ENCODE measurements at regions not wholly inside any gene's neighbourhood (a gene's known extent, or its start where the extent isn't known, plus 50 kb on each side); places are given as distances from the start of the nearest gene placed in this dataset.

DNA sequence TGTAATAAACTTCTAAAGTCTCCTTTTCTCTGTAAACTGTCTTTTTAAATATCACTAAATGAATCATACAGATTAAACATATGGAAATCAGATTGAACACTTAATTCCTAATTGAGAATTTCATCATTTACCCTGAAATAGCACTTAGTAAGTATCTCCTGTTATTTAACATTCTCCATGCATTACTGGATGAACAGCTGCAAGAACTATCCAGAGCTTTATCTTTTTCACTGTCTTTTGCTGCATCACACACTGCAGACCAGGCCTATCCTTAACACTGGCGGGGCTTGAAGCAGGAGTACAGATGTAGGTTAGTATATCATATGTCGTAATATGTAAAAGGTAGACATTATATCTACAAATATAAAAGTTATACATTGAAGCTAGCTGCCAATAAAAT is 108.7 kb upstream of the EFNA5 start:
- Mint-ChIP-seq H3K27ac (no peak overlapping the region), H3K9me3 (no peaks in the 10 kb centered on the region), H3K36me3 (no peaks in the 10 kb centered on the region), H3K4me3 (no peak overlapping the region), H3K4me1 (no peaks in the 10 kb centered on the region)
- ATAC-seq: no peak
- DNase-seq (ENCODE audit: low spot score in 2 of 2): no peak

DNA sequence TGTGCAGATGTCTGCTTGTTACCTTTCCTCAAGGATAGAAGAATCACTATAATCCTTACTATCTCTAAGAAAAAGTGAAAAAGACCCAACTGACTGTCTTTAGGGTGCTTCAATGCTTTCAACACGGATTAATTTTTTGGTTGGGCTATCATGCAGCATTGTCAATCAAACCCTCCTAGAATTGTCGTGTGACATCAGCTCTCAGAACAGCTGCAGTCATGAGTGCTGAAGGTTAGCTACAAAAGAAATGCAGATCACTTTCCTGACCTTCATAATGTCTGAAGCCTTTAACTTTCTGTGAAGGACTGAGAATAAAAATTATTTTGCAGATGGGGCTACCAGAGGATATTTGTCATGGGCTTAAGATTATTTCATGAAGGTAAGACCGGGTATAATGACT is 107.9 kb upstream of the EFNA5 start:
- no peak overlapping the region for H3K27ac Mint-ChIP-seq
- H3K4me1 Mint-ChIP-seq: no peaks in the 10 kb centered on the region
- no peaks in the 10 kb centered on the region for H3K36me3 Mint-ChIP-seq
- ATAC-seq: no peak
- DNase-seq (ENCODE audit: low spot score in 2 of 2): no peak
- no peak overlapping the region for H3K4me3 Mint-ChIP-seq
- no peaks in the 10 kb centered on the region for H3K9me3 Mint-ChIP-seq

DNA sequence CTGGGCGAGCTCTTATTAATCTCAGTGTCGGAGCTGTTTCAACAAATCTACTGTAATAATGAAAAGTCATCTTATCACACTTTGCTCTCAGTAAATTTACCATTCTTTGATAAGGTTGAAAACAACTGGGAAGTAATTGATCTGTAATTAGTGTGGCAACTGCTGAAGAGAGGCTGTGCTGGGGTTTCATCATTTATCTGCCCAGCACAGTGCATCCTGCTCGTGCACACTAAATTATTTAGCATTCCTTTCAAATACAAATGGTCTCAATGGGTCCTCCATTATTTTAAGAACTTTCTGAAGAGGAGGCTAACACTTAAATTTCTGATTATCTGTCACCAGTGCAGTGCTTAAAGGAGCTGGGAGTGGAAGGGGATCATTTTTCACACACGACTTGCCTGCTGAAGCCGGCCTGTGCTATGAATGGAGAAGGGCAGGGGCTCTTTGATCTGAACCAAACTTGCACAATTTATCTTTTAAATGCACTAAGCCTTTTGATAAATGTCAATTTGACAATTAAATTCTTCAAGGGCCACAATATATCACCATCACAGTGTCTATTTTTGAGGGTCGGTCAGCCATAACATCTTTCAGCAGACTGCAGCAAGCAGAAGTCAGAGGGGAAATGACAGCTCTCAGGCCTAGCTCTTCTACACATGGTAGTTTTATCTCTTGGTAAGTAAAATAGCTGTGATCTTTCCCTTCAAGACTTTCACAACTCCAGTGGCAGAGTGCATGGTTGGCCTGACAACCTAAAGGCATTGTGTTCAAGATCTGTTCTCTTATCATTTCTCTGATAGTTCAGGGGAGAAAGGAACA is 106.4 kb upstream of the EFNA5 start:
- H3K36me3 Mint-ChIP-seq: no peaks in the 10 kb centered on the region
- H3K4me1 Mint-ChIP-seq: no peaks in the 10 kb centered on the region
- no peak overlapping the region for H3K27ac Mint-ChIP-seq
- no peaks in the 10 kb centered on the region for H3K9me3 Mint-ChIP-seq
- no peak for DNase-seq (ENCODE audit: low spot score in 2 of 2)
- ATAC-seq: no peak
- no peak overlapping the region for H3K4me3 Mint-ChIP-seq

DNA sequence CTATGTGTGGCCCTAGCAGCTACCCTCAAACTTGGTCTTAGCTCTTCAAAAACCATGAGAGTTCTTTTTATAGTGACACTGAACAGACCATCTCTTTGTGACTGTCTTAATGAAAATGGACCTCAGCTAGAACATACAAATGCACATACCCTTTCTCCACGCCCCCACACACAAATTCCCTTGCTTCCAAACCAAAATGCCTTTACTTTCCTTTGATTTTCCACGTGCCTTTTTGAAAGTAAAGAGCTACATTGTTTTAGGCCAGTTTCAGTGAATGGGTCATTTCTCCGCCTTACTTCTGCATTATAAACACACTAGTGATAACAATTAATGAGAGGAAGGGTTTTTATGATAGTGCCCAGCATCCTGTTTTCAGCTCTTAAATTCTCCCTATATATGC is 105.8 kb upstream of the EFNA5 start:
- ATAC-seq (no peak), DNase-seq (ENCODE audit: low spot score in 2 of 2) (no peak)
- Mint-ChIP-seq H3K4me3 (no peak overlapping the region), H3K36me3 (no peaks in the 10 kb centered on the region), H3K27ac (no peak overlapping the region), H3K9me3 (no peaks in the 10 kb centered on the region), H3K4me1 (no peaks in the 10 kb centered on the region)

DNA sequence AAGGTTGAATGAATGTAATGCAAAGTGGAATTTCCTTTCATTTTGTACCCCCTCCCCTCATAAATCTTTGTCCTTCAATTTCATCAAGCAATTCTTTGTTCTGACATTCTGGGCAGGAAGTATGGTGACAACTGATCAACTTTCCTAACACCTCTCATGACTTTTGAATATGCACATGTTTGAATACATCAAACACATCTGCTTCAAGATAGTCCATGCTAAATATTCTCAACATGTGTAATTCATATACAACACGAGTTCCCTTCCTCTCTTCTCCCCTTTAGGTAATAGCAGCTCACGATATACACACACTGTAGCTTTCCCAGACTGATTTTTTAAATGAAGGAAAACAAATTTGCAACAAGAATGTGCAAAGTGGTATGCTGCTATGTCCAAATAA is 103.6 kb upstream of the EFNA5 start:
- Mint-ChIP-seq H3K9me3 (no peaks in the 10 kb centered on the region), H3K27ac (no peak overlapping the region), H3K4me1 (no peaks in the 10 kb centered on the region), H3K4me3 (no peak overlapping the region), H3K36me3 (no peaks in the 10 kb centered on the region)
- DNase-seq (ENCODE audit: low spot score in 2 of 2): no peak
- ATAC-seq: no peak

DNA sequence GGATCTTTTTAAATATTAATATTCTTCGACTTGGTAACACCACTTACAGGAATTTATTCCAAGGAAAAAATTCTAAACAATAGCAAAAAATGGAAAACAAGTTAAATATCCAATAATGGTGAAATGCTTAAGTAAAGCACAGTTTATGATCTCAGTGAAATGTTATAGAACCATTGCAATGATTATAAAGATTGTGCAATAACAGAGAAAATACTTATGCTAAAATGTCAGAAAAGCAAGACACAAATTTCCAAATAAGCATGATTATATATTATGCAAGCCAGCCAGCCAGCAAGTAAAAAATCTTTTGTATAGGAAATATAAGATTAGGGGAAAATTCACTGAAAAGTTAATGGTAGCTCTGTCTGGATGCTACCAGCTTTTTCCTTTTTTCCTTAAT is 102.7 kb upstream of the EFNA5 start:
- no peak for DNase-seq (ENCODE audit: low spot score in 2 of 2)
- ATAC-seq: no peak
- no peaks in the 10 kb centered on the region for H3K4me1 Mint-ChIP-seq
- H3K36me3 Mint-ChIP-seq: no peaks in the 10 kb centered on the region
- H3K27ac Mint-ChIP-seq: no peak overlapping the region
- no peak overlapping the region for H3K4me3 Mint-ChIP-seq
- no peaks in the 10 kb centered on the region for H3K9me3 Mint-ChIP-seq

DNA sequence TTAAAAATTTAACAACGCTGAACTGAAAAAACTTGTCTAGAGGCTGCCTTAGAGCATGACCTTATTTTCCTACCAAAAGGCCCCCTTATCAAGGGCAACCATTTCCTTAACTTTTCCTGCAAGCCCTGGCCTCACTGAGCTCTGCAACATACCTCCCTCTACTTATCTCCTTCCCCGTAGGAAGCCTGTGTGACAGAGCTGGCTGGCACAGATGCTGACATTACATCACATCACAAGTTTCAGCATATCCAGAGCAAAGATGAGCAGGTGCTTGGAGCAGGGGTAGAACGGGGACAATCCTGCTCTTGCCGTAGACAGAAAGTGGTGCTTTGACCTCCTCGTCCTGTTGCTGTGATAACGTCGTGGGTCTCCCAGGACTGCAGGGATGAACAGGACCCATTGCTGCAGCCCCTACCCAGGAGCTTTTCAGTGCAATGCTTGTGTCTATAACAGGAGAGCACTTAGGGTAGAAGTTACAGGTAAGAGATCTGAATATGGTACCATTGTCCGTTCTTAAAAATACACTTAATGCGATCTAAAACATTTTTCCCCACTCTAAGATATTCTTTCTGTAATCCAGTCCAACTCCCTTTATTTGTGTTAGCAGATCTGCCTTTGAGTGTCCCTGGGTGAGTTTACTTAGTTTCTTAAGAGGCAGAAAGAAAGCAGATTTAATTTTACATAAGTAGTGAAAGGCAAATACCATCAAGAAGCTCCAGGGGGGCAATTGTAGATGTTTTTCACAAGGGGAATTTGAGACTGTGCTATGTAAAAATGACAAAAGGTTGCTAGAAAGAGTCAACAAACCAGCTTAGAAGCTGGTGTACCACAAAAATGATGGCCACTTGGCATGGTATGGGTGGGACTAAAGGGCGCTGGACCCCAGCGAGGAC is 101.9 kb upstream of the EFNA5 start:
- Mint-ChIP-seq H3K4me3 (no peak overlapping the region), H3K36me3 (no peaks in the 10 kb centered on the region), H3K9me3 (no peaks in the 10 kb centered on the region), H3K4me1 (no peaks in the 10 kb centered on the region), H3K27ac (no peak overlapping the region)
- ATAC-seq: no peak
- DNase-seq (ENCODE audit: low spot score in 2 of 2): no peak

DNA sequence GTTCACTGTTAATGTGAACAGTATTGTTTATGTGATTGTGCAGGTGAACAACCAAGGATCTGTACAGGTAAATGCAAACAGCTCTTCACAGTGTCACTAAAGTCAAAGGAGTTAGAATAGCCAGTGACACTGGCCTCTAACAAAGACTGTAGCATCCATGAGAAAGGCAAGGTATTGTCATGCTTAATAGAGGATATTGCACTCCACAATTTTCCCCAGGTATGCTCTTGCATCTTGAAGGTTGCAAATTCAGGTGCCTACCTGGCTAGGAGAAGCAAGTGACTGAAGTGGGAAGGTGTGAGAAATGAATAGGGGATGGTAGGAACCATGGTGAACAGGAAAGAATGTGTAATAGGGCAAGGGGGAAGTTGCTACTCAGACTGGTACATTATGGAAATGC is 101.2 kb upstream of the EFNA5 start:
- DNase-seq (ENCODE audit: low spot score in 2 of 2): no peak
- Mint-ChIP-seq H3K4me3 (no peak overlapping the region), H3K4me1 (no peaks in the 10 kb centered on the region)

DNA sequence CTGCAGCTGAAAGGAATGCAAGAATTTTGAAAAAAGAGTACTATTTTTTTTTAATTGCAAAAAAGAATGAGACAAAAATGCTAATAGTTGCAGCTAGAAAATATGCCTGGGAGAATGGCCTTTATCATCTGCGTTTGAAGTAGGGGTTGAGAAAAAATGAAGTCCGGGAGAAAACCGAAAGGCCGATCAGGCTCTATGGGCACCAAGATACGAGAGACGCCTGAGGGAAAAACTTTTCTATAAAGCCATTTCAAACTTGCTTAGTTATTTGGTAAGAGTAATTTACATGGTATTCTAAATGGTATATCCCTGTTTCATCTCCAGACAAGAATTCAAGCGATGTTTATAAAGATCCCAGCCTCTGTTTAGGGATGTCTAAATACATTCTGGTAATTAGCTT is 99.3 kb upstream of the EFNA5 start:
- ATAC-seq (no peak), DNase-seq (ENCODE audit: low spot score in 2 of 2) (no peak)
- Mint-ChIP-seq H3K4me3 (no peak overlapping the region), H3K27ac (no peak overlapping the region), H3K4me1 (no peaks in the 10 kb centered on the region), H3K36me3 (no peaks in the 10 kb centered on the region), H3K9me3 (no peaks in the 10 kb centered on the region)

More for the DNA sequence above, 101.2 kb upstream of the EFNA5 start:
- Mint-ChIP-seq H3K36me3 (no peaks in the 10 kb centered on the region), H3K9me3 (no peaks in the 10 kb centered on the region), H3K27ac (no peak overlapping the region)
- ATAC-seq: no peak

DNA sequence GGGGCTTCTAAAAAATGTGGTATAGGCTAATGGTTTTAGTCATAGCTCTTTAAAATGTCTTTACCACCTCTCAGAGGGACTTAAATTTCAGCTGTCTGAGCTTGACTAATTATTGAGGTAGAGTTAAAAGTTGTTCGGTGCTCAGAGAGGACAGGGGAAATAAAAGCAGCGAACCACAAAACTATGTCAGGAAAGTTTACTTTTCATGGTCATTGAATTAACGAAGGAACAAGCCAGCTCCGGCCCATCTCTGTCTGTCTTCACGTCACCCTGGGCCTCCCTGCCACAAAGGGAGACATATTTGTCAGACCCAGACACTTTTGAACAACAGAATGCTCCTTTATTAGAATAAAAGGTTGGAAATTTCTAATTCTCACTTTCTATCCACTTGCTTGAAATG is 98.8 kb upstream of the EFNA5 start:
- H3K36me3 Mint-ChIP-seq: no peaks in the 10 kb centered on the region
- no peaks in the 10 kb centered on the region for H3K4me1 Mint-ChIP-seq
- no peak overlapping the region for H3K4me3 Mint-ChIP-seq
- no peaks in the 10 kb centered on the region for H3K9me3 Mint-ChIP-seq
- no peak for DNase-seq (ENCODE audit: low spot score in 2 of 2)
- ATAC-seq: no peak
- H3K27ac Mint-ChIP-seq: no peak overlapping the region

DNA sequence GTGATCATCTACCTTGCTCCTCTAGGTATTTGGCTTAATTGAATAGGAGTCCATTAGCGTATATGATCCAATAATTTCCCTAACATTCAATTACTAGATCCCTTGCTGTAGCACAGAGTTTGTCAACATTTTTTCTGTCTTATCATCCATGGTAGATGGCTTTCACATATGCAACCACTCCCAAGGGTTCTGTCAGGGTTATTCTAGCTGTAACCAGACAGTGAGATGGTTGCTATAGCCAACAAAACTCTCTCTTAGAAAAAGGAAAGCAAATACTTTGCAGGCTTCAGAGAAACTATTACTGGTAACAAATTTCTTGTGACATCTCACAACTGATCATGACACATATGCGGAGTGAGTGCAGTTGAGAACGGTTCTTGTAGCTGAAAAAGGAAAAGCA is 96.2 kb upstream of the EFNA5 start:
- H3K27ac Mint-ChIP-seq: no peak overlapping the region
- H3K4me3 Mint-ChIP-seq: no peak overlapping the region
- H3K36me3 Mint-ChIP-seq: no peaks in the 10 kb centered on the region
- no peaks in the 10 kb centered on the region for H3K4me1 Mint-ChIP-seq
- DNase-seq (ENCODE audit: low spot score in 2 of 2) (no peak), ATAC-seq (no peak)
- no peaks in the 10 kb centered on the region for H3K9me3 Mint-ChIP-seq

DNA sequence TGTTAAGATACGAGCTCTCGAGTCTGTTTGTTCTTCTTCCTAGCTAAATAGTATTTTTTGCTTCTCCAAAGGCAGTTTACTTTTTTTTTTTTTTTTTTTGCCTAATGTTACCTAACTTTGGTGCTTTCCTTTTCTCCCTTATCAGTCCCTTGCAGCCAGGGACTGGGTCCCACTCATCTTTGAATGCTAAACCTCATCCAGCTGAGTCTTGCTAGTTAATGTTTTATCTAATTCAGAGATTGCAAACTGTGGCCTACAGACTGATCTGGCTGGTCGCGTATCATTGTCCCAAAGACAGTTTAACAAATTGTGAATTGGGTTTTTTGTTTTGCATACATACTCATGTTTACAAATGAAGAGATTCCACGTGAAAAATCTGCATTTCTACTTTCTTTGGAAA is 95.7 kb upstream of the EFNA5 start:
- no peaks in the 10 kb centered on the region for H3K4me1 Mint-ChIP-seq
- no peak overlapping the region for H3K4me3 Mint-ChIP-seq
- H3K36me3 Mint-ChIP-seq: no peaks in the 10 kb centered on the region
- no peak for DNase-seq (ENCODE audit: low spot score in 2 of 2)
- H3K9me3 Mint-ChIP-seq: no peaks in the 10 kb centered on the region
- ATAC-seq: no peak
- H3K27ac Mint-ChIP-seq: no peak overlapping the region

DNA sequence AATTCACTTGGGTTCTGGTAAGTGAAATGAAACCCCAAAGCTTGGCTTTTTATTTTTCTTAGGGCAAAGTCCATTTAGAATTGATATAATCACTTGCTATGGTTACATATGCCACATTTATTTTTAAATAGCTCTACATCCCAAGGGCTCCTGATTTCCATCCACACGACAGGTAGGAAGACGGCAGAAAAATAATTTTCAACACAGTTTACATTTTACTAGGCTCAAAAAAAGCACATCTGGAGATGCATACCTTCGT is 95.0 kb upstream of the EFNA5 start:
- ATAC-seq: no peak

DNA sequence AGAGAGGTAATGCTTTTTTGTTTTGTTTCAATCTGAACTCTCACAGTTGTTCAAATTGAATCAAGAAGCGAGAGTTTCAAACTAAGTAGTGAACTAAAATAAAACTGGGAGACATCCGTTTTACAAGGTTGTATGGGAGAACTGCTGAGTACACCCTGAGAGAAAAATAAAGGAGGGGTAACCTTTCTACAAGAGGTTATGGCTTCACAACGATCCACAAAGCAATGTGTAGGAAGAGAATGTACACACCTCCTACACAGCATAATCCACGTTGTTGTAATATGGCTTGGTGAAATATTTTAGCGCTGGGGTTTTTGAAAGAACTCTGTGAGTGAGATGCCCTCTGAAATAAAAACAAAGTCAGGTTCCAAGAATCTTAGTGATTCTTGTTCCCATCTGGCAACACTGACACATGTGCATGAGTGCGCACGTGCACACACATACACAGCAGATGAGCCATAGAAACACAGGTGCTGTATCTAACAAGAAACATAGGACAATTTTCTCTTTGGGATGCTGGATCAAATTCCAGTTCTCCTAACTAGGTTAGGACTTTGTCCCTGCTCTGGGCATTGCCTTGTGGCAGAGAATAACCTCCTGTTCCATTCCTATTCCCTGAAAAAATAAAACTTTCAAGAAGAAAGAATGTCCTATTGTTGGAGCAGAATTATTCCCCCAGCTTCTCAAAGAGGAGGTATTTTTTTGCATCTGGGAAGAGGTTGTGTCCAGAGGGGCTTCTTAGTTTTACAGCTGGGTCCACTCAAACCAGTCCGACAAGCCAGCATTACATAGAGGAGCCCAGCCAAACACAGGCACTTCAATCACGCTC is 94.5 kb upstream of the EFNA5 start:
- Mint-ChIP-seq H3K27ac (no peak overlapping the region), H3K4me3 (no peak overlapping the region), H3K4me1 (no peaks in the 10 kb centered on the region), H3K36me3 (no peaks in the 10 kb centered on the region), H3K9me3 (no peaks in the 10 kb centered on the region)
- DNase-seq (ENCODE audit: low spot score in 2 of 2) (no peak), ATAC-seq (no peak)

More for the DNA sequence above, 95.0 kb upstream of the EFNA5 start:
- Mint-ChIP-seq H3K4me1 (no peaks in the 10 kb centered on the region), H3K9me3 (no peaks in the 10 kb centered on the region), H3K27ac (no peak overlapping the region), H3K4me3 (no peak overlapping the region), H3K36me3 (no peaks in the 10 kb centered on the region)
- no peak for DNase-seq (ENCODE audit: low spot score in 2 of 2)

DNA sequence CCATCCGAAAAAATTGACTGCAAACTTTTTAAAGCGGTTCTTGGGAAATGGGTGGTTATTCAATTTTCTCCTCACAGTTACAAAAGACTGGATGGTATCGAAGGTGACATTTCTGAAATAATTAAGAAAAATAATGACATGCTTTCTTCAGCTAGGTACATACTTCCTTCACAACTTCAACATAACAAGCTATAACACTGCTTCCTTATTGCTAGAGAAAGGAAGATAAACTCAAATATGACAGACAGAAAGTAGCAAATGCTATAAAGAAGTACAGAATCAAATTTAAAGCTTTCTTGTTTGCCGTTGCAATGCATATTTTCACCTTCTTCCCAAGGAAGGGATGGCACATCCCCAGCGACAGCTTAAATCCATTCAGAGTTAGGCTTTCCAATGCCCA is 93.5 kb upstream of the EFNA5 start:
- Mint-ChIP-seq H3K4me1 (no peaks in the 10 kb centered on the region), H3K27ac (no peak overlapping the region), H3K9me3 (no peaks in the 10 kb centered on the region), H3K4me3 (no peak overlapping the region), H3K36me3 (no peaks in the 10 kb centered on the region)
- DNase-seq (ENCODE audit: low spot score in 2 of 2) (no peak), ATAC-seq (no peak)
